ENCODE measurements at regions not wholly inside any gene's neighbourhood (a gene's known extent, or its start where the extent isn't known, plus 50 kb on each side); places are given as distances from the start of the nearest gene placed in this dataset.
"Not testable (repeated sequence)": the region's sequence is repeated elsewhere in the genome, so short reads cannot be mapped to it uniquely, and the experiment has no call there.

- ATAC-seq (no peak), DNase-seq (no peak)
- Mint-ChIP-seq H3K27ac (no peak overlapping the region), H3K4me1 (peaks cover 6% of the 10 kb centered on the region), H3K27me3 (peaks cover 29% of the 10 kb centered on the region), H3K9me3 (peaks cover 24 to 25% of the 10 kb centered on the region in 2 donors), H3K4me3 (no peak overlapping the region)
Measured at GRCh38 chr3:198096015-198096414, 136.0 kb downstream of the LMLN start.

- Mint-ChIP-seq H3K4me3 (no peak overlapping the region), H3K4me1 (peaks cover 6% of the 10 kb centered on the region), H3K27ac (no peak overlapping the region), H3K27me3 (peaks cover 29% of the 10 kb centered on the region), H3K9me3 (peaks cover 24 to 25% of the 10 kb centered on the region in 2 donors)
- DNase-seq (no peak), ATAC-seq (no peak)
Measured at GRCh38 chr3:198097048-198097447, 137.0 kb downstream of the LMLN start.

- not testable (repeated sequence) for H3K4me1 Mint-ChIP-seq, ATAC-seq
- Mint-ChIP-seq H3K4me3 (peak overlapping the region; percentile 65 to 73), H3K9me3 (peaks cover 10 to 20% of the 10 kb centered on the region in 2 donors), H3K27ac (peak overlapping the region; percentile 76 to 94), H3K27me3 (peaks cover 14% of the 10 kb centered on the region)
- DNase-seq, result peak; percentile 30 to 42
Measured at GRCh38 chr3:198098661-198099081, 138.7 kb downstream of the LMLN start.

- peak in 1 of 2 donors; percentile 54 for DNase-seq
- ATAC-seq, H3K27me3 Mint-ChIP-seq, H3K27ac Mint-ChIP-seq: not testable (repeated sequence)
- Mint-ChIP-seq H3K9me3 (peaks cover 19 to 25% of the 10 kb centered on the region in 2 donors), H3K4me3 (peak overlapping the region in 1 of 2 donors; percentile 6), H3K4me1 (peaks cover 18% of the 10 kb centered on the region)
Measured at GRCh38 chr3:198103070-198103469, 143.1 kb downstream of the LMLN start.

GRCh38 chr3:198106265-198106664 is 146.2 kb downstream of the LMLN start:
- H3K4me3 Mint-ChIP-seq, result peak overlapping the region in 1 of 2 donors; percentile 65
- peaks cover 20% of the 10 kb centered on the region for H3K27me3 Mint-ChIP-seq
- ATAC-seq, result no peak
- no peak for DNase-seq
- H3K27ac Mint-ChIP-seq, result peak overlapping the region in 1 of 2 donors; percentile 77
- H3K9me3 Mint-ChIP-seq, result peaks cover 15 to 20% of the 10 kb centered on the region in 2 donors
- peaks cover 12% of the 10 kb centered on the region for H3K4me1 Mint-ChIP-seq

- DNase-seq, result no peak
- no peak overlapping the region for H3K4me3 Mint-ChIP-seq
- peaks cover 14% of the 10 kb centered on the region for H3K4me1 Mint-ChIP-seq
- H3K27ac Mint-ChIP-seq, result no peak overlapping the region
- ATAC-seq, result no peak
- peaks cover 33% of the 10 kb centered on the region for H3K27me3 Mint-ChIP-seq
- peaks cover 14 to 20% of the 10 kb centered on the region in 2 donors for H3K9me3 Mint-ChIP-seq
Measured at GRCh38 chr3:198107840-198108734, 148.1 kb downstream of the LMLN start.

GRCh38 chr3:198109883-198110282 is 149.9 kb downstream of the LMLN start:
- peaks cover 51% of the 10 kb centered on the region for H3K27me3 Mint-ChIP-seq
- DNase-seq (no peak), ATAC-seq (no peak)
- no peak overlapping the region for H3K4me3 Mint-ChIP-seq
- peaks cover 10 to 20% of the 10 kb centered on the region in 2 donors for H3K9me3 Mint-ChIP-seq
- H3K27ac Mint-ChIP-seq, result no peak overlapping the region
- H3K4me1 Mint-ChIP-seq, result peaks cover 31% of the 10 kb centered on the region

GRCh38 chr3:198112031-198112430 is 152.0 kb downstream of the LMLN start:
- DNase-seq (no peak), ATAC-seq (no peak)
- Mint-ChIP-seq H3K9me3 (peaks cover 0 to 8% of the 10 kb centered on the region in 2 donors), H3K27me3 (peaks cover 59% of the 10 kb centered on the region), H3K4me3 (no peak overlapping the region), H3K27ac (no peak overlapping the region), H3K4me1 (peaks cover 19% of the 10 kb centered on the region)

- Mint-ChIP-seq H3K27me3 (peaks cover 59% of the 10 kb centered on the region), H3K27ac (peak overlapping the region in 1 of 2 donors; percentile 11), H3K9me3 (peaks cover 0 to 8% of the 10 kb centered on the region in 2 donors), H3K4me3 (peak overlapping the region; percentile 66 to 90), H3K4me1 (peaks cover 19% of the 10 kb centered on the region)
- no peak for DNase-seq
- ATAC-seq, result no peak
Measured at GRCh38 chr3:198113206-198114053, 153.4 kb downstream of the LMLN start.

- H3K4me1 Mint-ChIP-seq, result peaks cover 19% of the 10 kb centered on the region
- peaks cover 53% of the 10 kb centered on the region for H3K27me3 Mint-ChIP-seq
- not testable (repeated sequence) for H3K27ac Mint-ChIP-seq, H3K4me3 Mint-ChIP-seq, DNase-seq, ATAC-seq, H3K9me3 Mint-ChIP-seq
Measured at GRCh38 chr3:198114516-198114915, 154.5 kb downstream of the LMLN start.

- ATAC-seq, H3K27me3 Mint-ChIP-seq, H3K4me3 Mint-ChIP-seq: not testable (repeated sequence)
Measured at GRCh38 chr3:198122184-198122583, 162.2 kb downstream of the LMLN start.

GRCh38 chr3:198137038-198137835 is 177.2 kb downstream of the LMLN start:
- not testable (repeated sequence) for H3K27me3 Mint-ChIP-seq, H3K4me1 Mint-ChIP-seq, H3K9me3 Mint-ChIP-seq, DNase-seq, H3K4me3 Mint-ChIP-seq, H3K27ac Mint-ChIP-seq, ATAC-seq

More at GRCh38 chr3:198122184-198122583, 162.2 kb downstream of the LMLN start:
- H3K4me1 Mint-ChIP-seq, DNase-seq, H3K9me3 Mint-ChIP-seq, H3K27ac Mint-ChIP-seq: not testable (repeated sequence)

GRCh38 chr3:198138205-198138604 is 178.2 kb downstream of the LMLN start:
- not testable (repeated sequence) for DNase-seq, H3K27ac Mint-ChIP-seq, H3K4me3 Mint-ChIP-seq, H3K27me3 Mint-ChIP-seq, H3K4me1 Mint-ChIP-seq, ATAC-seq, H3K9me3 Mint-ChIP-seq

- DNase-seq, H3K9me3 Mint-ChIP-seq, H3K27ac Mint-ChIP-seq, H3K27me3 Mint-ChIP-seq, H3K4me3 Mint-ChIP-seq, ATAC-seq, H3K4me1 Mint-ChIP-seq: not testable (repeated sequence)
Measured at GRCh38 chr3:198139037-198139436, 179.0 kb downstream of the LMLN start.

Data from stimulated activated naive CD8-positive, alpha-beta T cell treated with anti-CD3 and anti-CD28 coated beads, Interleukin-15, amount 100 ng/mL, for 72 hours (primary cell).